ENCODE measurements at regions not wholly inside any gene's neighbourhood (a gene's known extent, or its start where the extent isn't known, plus 50 kb on each side); places are given as distances from the start of the nearest gene placed in this dataset.

- H3K4me2 ChIP-seq (ENCODE audit: insufficient read depth, insufficient read length, low read length): no peak overlapping the region
- H3T11ph ChIP-seq (ENCODE audit: low read length): no peak overlapping the region
- H3K56ac ChIP-seq (ENCODE audit: insufficient read length, low read depth, low read length): no peak overlapping the region
- peaks cover 5 to 6% of the 10 kb centered on the region in 2 experiments; a peak in 4 of 5 replicates for H3K9me3 Mint-ChIP-seq
- H3K23me2 ChIP-seq (ENCODE audit: insufficient read length, low read depth, low read length, poor library complexity, severe bottlenecking): no peaks in the 10 kb centered on the region
- no peak overlapping the region for H3K4ac ChIP-seq (ENCODE audit: low read depth, low read length)
- no peaks in the 10 kb centered on the region for H3K79me1 ChIP-seq (ENCODE audit: insufficient read depth, low read depth, low read length, poor library complexity, severe bottlenecking)
- peaks cover 0 to 11% of the 10 kb centered on the region in 2 experiments; a peak in 2 of 4 replicates for H3K4me1 Mint-ChIP-seq
- H3K23ac ChIP-seq (ENCODE audit: insufficient read length, low read depth, low read length): no peak overlapping the region
- no peak overlapping the region for H4K5ac ChIP-seq (ENCODE audit: insufficient read length, low read depth, low read length)
- H3K79me2 ChIP-seq (ENCODE audit: insufficient read depth, low read length): no peaks in the 10 kb centered on the region
- no peak overlapping the region for H2BK20ac ChIP-seq (ENCODE audit: low read depth, low read length, poor library complexity, severe bottlenecking)
- H3K27ac ChIP-seq (ENCODE audit: insufficient read length, low read depth, low read length): no peak overlapping the region
- H2AK5ac ChIP-seq (ENCODE audit: insufficient read length, low read length): no peak overlapping the region
- no peak overlapping the region for H2BK5ac ChIP-seq (ENCODE audit: insufficient read length, low read length)
- no peak overlapping the region for H2BK120ac ChIP-seq (ENCODE audit: low read depth, low read length, poor library complexity, severe bottlenecking)
- peak overlapping the region in 1 of 3 experiments; percentile 89; a peak in 3 of 7 replicates for H3K27ac Mint-ChIP-seq
- TF ChIP-seq, protein P1, sequence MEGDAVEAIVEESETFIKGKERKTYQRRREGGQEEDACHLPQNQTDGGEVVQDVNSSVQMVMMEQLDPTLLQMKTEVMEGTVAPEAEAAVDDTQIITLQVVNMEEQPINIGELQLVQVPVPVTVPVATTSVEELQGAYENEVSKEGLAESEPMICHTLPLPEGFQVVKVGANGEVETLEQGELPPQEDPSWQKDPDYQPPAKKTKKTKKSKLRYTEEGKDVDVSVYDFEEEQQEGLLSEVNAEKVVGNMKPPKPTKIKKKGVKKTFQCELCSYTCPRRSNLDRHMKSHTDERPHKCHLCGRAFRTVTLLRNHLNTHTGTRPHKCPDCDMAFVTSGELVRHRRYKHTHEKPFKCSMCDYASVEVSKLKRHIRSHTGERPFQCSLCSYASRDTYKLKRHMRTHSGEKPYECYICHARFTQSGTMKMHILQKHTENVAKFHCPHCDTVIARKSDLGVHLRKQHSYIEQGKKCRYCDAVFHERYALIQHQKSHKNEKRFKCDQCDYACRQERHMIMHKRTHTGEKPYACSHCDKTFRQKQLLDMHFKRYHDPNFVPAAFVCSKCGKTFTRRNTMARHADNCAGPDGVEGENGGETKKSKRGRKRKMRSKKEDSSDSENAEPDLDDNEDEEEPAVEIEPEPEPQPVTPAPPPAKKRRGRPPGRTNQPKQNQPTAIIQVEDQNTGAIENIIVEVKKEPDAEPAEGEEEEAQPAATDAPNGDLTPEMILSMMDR (conservative IDR thresholded peaks at IDR 0.05): no peak
- H3K9ac ChIP-seq (ENCODE audit: extremely low read depth, insufficient read length, low read length): no peak overlapping the region
- no peak overlapping the region for H4K8ac ChIP-seq (replicated peaks; ENCODE audit: insufficient read length, low read depth, low read length)
- peaks cover 4 to 9% (median 6%) of the 10 kb centered on the region in 3 experiments; a peak in 6 of 7 replicates for H3K36me3 Mint-ChIP-seq (ENCODE audit: insufficient read depth in 1 of 3, low read depth in 3 of 3)
- no peaks in the 10 kb centered on the region for H3K27me3 Mint-ChIP-seq (ENCODE audit: low read depth)
- H2BK15ac ChIP-seq (ENCODE audit: low read depth, low read length): no peak overlapping the region
- no peak overlapping the region for H2AFZ ChIP-seq (ENCODE audit: low read length)
- H4K20me1 ChIP-seq (ENCODE audit: control insufficient read depth, insufficient read depth, insufficient read length): no peaks in the 10 kb centered on the region
- H3K4me1 ChIP-seq (ENCODE audit: insufficient read depth, low read length): no peaks in the 10 kb centered on the region
- no peak overlapping the region for H2BK12ac ChIP-seq (ENCODE audit: insufficient read length, low read depth, low read length)
- WGBS (ENCODE audit: extremely low coverage, insufficient read length, low lambda C conversion rate): no CpG with 5 or more reads among the region's 15 CpGs
- DNase-seq: no peak
- no peak overlapping the region for H3K4me3 Mint-ChIP-seq
- no peaks in the 10 kb centered on the region for H3K9me3 ChIP-seq (ENCODE audit: control insufficient read depth, low read depth, low read length)
- no peak overlapping the region for H4K91ac ChIP-seq (ENCODE audit: insufficient read length, low read depth, low read length)
- H3K18ac ChIP-seq (ENCODE audit: insufficient read length, low read depth, low read length): no peak overlapping the region
- no peak overlapping the region for H3K14ac ChIP-seq (ENCODE audit: insufficient read depth, low read length)
- H3K27me3 ChIP-seq (ENCODE audit: insufficient read depth, low read length): no peaks in the 10 kb centered on the region
Observed at GRCh38 chr4:186930024-186930423, 206.4 kb upstream of the FAT1 start.
